PC-3 (cell line): ENCODE measurements at regions not wholly inside any gene's neighbourhood (a gene's known extent, or its start where the extent isn't known, plus 50 kb on each side); places are given as distances from the start of the nearest gene placed in this dataset.

Experiments used
- ATAC-seq: fragments of 200-7000 bp; cut with Tn5 transposase; 2 replicates; pipeline ENCODE4 v1.9.1; 2020; ENCODE audit warnings: mild to moderate bottlenecking, moderate library complexity
- BruUV-seq: library from RNA; stranded (reverse); fragments of 400-500 nt; replicated peaks from 2 replicates; lab custom pipeline; 2021; lab: Mats Ljungman, UMichigan
- CTCF ChIA-PET: fragments of 300-600 bp; sonication (Branson Sonifier 250); formaldehyde crosslinking; loops from one replicate; lab custom pipeline; 2022; ENCODE audit warnings: antibody characterized with exemption; lab: Charles Lee
- POLR2A ChIA-PET: fragments of 300-600 bp; sonication (Branson Sonifier 250); formaldehyde crosslinking; loops from one replicate; lab custom pipeline; 2022; ENCODE audit warnings: antibody characterized with exemption; ENCODE audit not compliant: unreplicated experiment; lab: Charles Lee
- DNase-seq: peaks from one replicate; pipeline ENCODE4 v3.0.0-alpha.2; 2015
- H2AFZ ChIP-seq: fragments of 300-600 bp; sonication (generic); 2 replicates; pipeline ENCODE4 v1.6.0; 2016; ENCODE audit warnings: antibody characterized with exemption, low read length
- H3F3A ChIP-seq: fragments of 300-600 bp; sonication (generic); one replicate; pipeline ENCODE4 v1.6.0; 2017; ENCODE audit warnings: antibody characterized with exemption, low read length, control low read depth, mild to moderate bottlenecking; ENCODE audit not compliant: unreplicated experiment
- H3K27ac ChIP-seq: fragments of 300-600 bp; sonication (generic); 2 replicates; pipeline ENCODE4 v1.5.1; 2016; ENCODE audit warnings: mild to moderate bottlenecking, low read length
- H3K27me3 ChIP-seq: fragments of 300-600 bp; sonication (generic); 2 replicates; pipeline ENCODE4 v1.6.1; 2016; ENCODE audit warnings: low read length, mixed read lengths
- H3K36me3 ChIP-seq: fragments of 300-600 bp; sonication (generic); 2 replicates; pipeline ENCODE4 v1.6.1; 2016; ENCODE audit warnings: low read depth, mixed run types, low read length, mixed read lengths
- H3K4me1 ChIP-seq: fragments of 300-600 bp; sonication (generic); 2 replicates; pipeline ENCODE4 v1.5.1; 2016; ENCODE audit warnings: low read length; ENCODE audit not compliant: insufficient read depth
- H3K4me2 ChIP-seq: fragments of 300-600 bp; sonication (generic); 2 replicates; pipeline ENCODE4 v1.6.0; 2016; ENCODE audit warnings: low read length
- H3K4me3 ChIP-seq: fragments of 300-600 bp; sonication (generic); 2 replicates; pipeline ENCODE4 v1.5.1; 2016; ENCODE audit warnings: mild to moderate bottlenecking, low read length, mixed read lengths
- H3K79me2 ChIP-seq: fragments of 300-600 bp; sonication (generic); 2 replicates; pipeline ENCODE4 v1.6.1; 2017; ENCODE audit warnings: low read length, mixed read lengths
- H3K9ac ChIP-seq: fragments of 300-600 bp; sonication (generic); 2 replicates; pipeline ENCODE4 v1.6.0; 2016; ENCODE audit warnings: mild to moderate bottlenecking, low read length
- H3K9me2 ChIP-seq: fragments of 300-600 bp; sonication (generic); replicated peaks from 2 replicates; pipeline ENCODE4 v1.6.1; 2016; ENCODE audit warnings: mixed run types, low read length, mixed read lengths
- H3K9me3 ChIP-seq: fragments of 300-600 bp; sonication (generic); 2 replicates; pipeline ENCODE4 v1.6.1; 2016; ENCODE audit warnings: low read length, mixed read lengths
- H4K20me1 ChIP-seq: fragments of 300-600 bp; sonication (generic); 2 replicates; pipeline ENCODE4 v1.6.1; 2016; ENCODE audit warnings: low read length, mixed read lengths
- EZH2 ChIP-seq: fragments of 300-600 bp; sonication (generic); IDR thresholded peaks from one replicate; pipeline ENCODE4 v1.6.1; 2017; ENCODE audit warnings: antibody characterized with exemption, mild to moderate bottlenecking, low read length; ENCODE audit not compliant: unreplicated experiment
- EZH2phosphoT487 ChIP-seq: fragments of 300-600 bp; sonication (generic); IDR thresholded peaks from 2 replicates; pipeline ENCODE4 v1.6.1; 2018; ENCODE audit warnings: mild to moderate bottlenecking, antibody characterized with exemption, low read length, borderline replicate concordance
- intact Hi-C: fragments of 100-400 bp; cut with micrococcal nuclease; formaldehyde crosslinking; loops from 2 replicates; pipeline ENCODE4 v1.9.0; 2023
- TF ChIP-seq, protein P1 (sequence below): fragments of 300-600 bp; sonication (generic); conservative IDR thresholded peaks from 2 replicates; pipeline ENCODE4 v1.5.1; 2017; ENCODE audit warnings: antibody characterized with exemption, low read depth, mild to moderate bottlenecking, low read length

DNA sequence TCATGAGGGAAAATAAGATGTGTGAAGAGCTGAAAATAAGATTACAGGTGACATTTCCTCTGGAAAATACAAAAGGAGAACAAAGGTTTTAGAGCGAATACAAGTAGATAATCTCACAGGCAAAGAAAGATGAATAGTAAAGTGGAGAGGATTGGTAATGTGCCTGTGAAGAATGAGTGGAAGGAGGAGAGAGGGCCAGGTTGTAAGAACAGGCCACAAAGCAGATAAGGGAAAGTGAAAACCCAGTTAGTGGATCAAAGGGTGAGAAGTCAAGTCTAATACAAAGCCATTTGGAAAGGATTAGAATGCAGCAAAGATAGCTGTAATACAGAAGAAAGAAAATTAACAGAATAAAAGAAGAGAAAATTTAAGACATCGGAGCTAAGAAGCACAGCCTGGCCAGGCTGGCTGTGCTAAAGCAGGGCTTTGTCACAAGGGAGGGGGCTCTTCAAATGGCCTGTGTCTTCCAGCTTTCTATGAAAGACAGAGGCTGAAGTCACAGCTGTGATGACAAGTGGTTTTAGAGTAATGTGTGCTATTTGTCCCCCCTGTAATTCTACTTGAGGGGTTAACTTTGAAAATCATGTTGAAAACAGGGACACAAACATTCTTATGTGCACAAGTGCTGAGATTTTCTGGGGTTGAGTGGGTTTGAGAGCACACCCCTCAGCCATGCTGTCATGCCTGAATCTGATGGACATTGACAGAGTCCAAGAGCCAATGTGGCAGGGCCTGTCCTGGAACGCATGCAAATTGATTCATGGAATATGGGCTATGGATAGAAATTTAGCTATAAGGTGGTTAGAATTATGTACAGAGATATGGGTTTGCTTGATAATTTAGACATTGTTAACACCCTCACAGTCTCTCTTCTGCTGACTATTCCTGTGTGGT lies 344.5 kb upstream of the NAV3 start:
- CTCF ChIA-PET = no interaction called here
- no TSS peak for BruUV-seq
- POLR2A ChIA-PET = no interaction called here

DNA sequence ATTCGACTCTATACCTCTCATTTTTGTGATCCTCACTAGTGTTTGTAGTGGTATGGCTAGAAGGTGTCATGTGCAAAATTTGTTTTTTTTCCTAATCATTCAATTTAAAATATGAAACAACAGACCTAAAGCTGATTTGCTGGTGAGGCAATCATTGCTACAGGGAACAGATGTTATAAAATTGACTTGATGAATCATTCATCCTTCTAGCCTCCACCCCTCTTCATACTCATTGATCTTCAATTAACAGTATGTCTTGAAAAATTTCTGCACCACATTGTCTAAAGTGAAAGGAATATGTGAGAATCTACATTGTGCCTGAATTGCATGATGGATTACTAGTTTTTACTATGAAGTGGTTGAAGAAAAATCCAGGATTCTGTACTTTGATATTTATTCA lies 349.0 kb upstream of the NAV3 start:
- H3K9me2 ChIP-seq = no peaks in the 10 kb centered on the region
- no peaks in the 10 kb centered on the region for H3K9me3 ChIP-seq
- CTCF ChIA-PET = no interaction called here
- no peak overlapping the region for H2AFZ ChIP-seq
- no peaks in the 10 kb centered on the region; the same call in 1 of the 2 replicates for H3K27me3 ChIP-seq
- no peak for ATAC-seq
- POLR2A ChIA-PET = no interaction called here
- no TSS peak for BruUV-seq
- no peak overlapping the region for H3K27ac ChIP-seq
- no peak overlapping the region for H3K4me3 ChIP-seq
- no peaks in the 10 kb centered on the region for H3K4me1 ChIP-seq
- no peak overlapping the region for H3K9ac ChIP-seq
- H3K36me3 ChIP-seq = no peaks in the 10 kb centered on the region
- TF ChIP-seq EZH2 (no peak), EZH2phosphoT487 (no peak)
- TF ChIP-seq, protein P1, sequence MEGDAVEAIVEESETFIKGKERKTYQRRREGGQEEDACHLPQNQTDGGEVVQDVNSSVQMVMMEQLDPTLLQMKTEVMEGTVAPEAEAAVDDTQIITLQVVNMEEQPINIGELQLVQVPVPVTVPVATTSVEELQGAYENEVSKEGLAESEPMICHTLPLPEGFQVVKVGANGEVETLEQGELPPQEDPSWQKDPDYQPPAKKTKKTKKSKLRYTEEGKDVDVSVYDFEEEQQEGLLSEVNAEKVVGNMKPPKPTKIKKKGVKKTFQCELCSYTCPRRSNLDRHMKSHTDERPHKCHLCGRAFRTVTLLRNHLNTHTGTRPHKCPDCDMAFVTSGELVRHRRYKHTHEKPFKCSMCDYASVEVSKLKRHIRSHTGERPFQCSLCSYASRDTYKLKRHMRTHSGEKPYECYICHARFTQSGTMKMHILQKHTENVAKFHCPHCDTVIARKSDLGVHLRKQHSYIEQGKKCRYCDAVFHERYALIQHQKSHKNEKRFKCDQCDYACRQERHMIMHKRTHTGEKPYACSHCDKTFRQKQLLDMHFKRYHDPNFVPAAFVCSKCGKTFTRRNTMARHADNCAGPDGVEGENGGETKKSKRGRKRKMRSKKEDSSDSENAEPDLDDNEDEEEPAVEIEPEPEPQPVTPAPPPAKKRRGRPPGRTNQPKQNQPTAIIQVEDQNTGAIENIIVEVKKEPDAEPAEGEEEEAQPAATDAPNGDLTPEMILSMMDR = no peak
- no peak for DNase-seq
- H4K20me1 ChIP-seq = no peaks in the 10 kb centered on the region
- no peaks in the 10 kb centered on the region for H3K79me2 ChIP-seq
- H3F3A ChIP-seq = no peaks in the 10 kb centered on the region
- intact Hi-C loops = no loop called here
- no peak overlapping the region for H3K4me2 ChIP-seq

More for the DNA sequence above, 344.5 kb upstream of the NAV3 start:
- H3K27me3 ChIP-seq = peaks cover 15% of the 10 kb centered on the region; the same call in 1 of the 2 replicates
- H4K20me1 ChIP-seq = no peaks in the 10 kb centered on the region
- H3F3A ChIP-seq = no peaks in the 10 kb centered on the region
- DNase-seq (no peak), ATAC-seq (no peak)
- no peak overlapping the region for H3K4me3 ChIP-seq
- H3K4me2 ChIP-seq = no peak overlapping the region
- no peaks in the 10 kb centered on the region for H3K36me3 ChIP-seq
- no peaks in the 10 kb centered on the region for H3K79me2 ChIP-seq
- no peak overlapping the region for H3K9ac ChIP-seq
- H2AFZ ChIP-seq = no peak overlapping the region
- no peak for TF ChIP-seq EZH2phosphoT487
- no peaks in the 10 kb centered on the region for H3K4me1 ChIP-seq
- H3K27ac ChIP-seq = no peak overlapping the region
- no peaks in the 10 kb centered on the region for H3K9me2 ChIP-seq
- intact Hi-C loops = no loop called here
- no peaks in the 10 kb centered on the region for H3K9me3 ChIP-seq

DNA sequence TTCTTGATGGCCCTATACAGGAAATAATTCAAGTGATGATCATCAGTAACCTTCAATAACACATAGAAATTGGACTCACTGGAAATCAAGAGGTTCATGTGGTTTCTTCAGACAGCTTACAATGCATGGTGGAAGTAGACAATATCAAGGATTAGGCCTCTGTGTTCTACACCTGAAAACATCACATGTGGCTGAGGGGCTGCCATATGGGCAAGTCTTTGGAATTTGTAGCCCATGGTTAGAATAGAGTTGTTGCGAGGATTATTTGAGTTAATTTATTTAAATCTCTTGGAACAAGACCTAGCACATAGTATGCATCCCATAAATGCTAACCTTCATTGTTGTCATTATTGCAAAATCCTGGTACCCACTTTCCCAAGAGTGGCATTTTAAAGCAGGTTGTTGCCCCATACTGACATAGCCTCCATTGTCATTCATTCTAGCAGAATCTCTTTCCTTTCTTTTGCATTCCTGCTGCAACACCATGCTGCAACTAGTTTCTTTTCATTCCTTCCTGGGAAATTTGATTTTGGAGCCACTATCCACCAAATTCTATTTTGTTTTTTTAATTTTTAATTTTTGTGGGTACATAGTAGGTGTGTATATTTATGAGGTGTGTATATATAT lies 352.7 kb upstream of the NAV3 start:
- H3K79me2 ChIP-seq = no peaks in the 10 kb centered on the region
- no peaks in the 10 kb centered on the region for H4K20me1 ChIP-seq
- BruUV-seq = no TSS peak
- TF ChIP-seq EZH2 = no peak
- TF ChIP-seq EZH2phosphoT487 = no peak
- TF ChIP-seq, protein P1 = no peak
- H3K27me3 ChIP-seq = no peaks in the 10 kb centered on the region; the same call in none of the 2 replicates
- CTCF ChIA-PET = no interaction called here
- H3K9ac ChIP-seq = no peak overlapping the region
- ATAC-seq (no peak), DNase-seq (no peak)
- H3K4me1 ChIP-seq = no peaks in the 10 kb centered on the region
- H2AFZ ChIP-seq = no peak overlapping the region
- H3K9me2 ChIP-seq = no peaks in the 10 kb centered on the region
- no peaks in the 10 kb centered on the region for H3K9me3 ChIP-seq
- no peak overlapping the region for H3K27ac ChIP-seq
- H3F3A ChIP-seq = no peaks in the 10 kb centered on the region
- intact Hi-C loops = no loop called here
- no peak overlapping the region for H3K4me3 ChIP-seq
- no peak overlapping the region for H3K4me2 ChIP-seq
- no peaks in the 10 kb centered on the region for H3K36me3 ChIP-seq
- POLR2A ChIA-PET = no interaction called here
